BLaER1 treated with 17β-estradiol and CSF1 and Interleukin-3, amounts not matched to agents 10 nM and 100 nM (cell line): ENCODE measurements at regions not wholly inside any gene's neighbourhood (a gene's known extent, or its start where the extent isn't known, plus 50 kb on each side); places are given as distances from the start of the nearest gene placed in this dataset.
A peak's percentile ranks its signal among the peaks of the same experiment; 100 is the strongest.
"Not testable (repeated sequence)": the region's sequence is repeated elsewhere in the genome, so short reads cannot be mapped to it uniquely, and the experiment has no call there.

Source experiments
- H3K27ac ChIP-seq, 11 experiments: shearing (Covaris generic); formaldehyde crosslinking; 2 replicates each; pipeline ENCODE4 v1.8.1; 2022
- H3K27me3 ChIP-seq, 11 experiments: shearing (Covaris generic); formaldehyde crosslinking; 2 replicates each; pipeline ENCODE4 v1.8.1; 2022
- H3K36me3 ChIP-seq, 11 experiments: shearing (Covaris generic); formaldehyde crosslinking; 2 replicates each; pipeline ENCODE4 v1.8.1; 2022
- H3K4me1 ChIP-seq, 10 experiments: shearing (Covaris generic); formaldehyde crosslinking; 2 replicates each; pipeline ENCODE4 v1.8.1; 2022
- H3K4me2 ChIP-seq, 11 experiments: shearing (Covaris generic); formaldehyde crosslinking; 2 replicates each; pipeline ENCODE4 v1.8.1; 2022
- H3K4me3 ChIP-seq, 10 experiments: shearing (Covaris generic); formaldehyde crosslinking; 2 replicates each; pipeline ENCODE4 v1.8.1; 2022
- H3K9ac ChIP-seq, 11 experiments: shearing (Covaris generic); formaldehyde crosslinking; 2 replicates each; pipeline ENCODE4 v1.8.1; 2022
- H3K9me3 ChIP-seq, 11 experiments: shearing (Covaris generic); formaldehyde crosslinking; replicated peaks in 1 of 11; 2 replicates each; pipeline ENCODE4 v1.8.1; 2022
- H4K20me1 ChIP-seq, 11 experiments: shearing (Covaris generic); formaldehyde crosslinking; 2 replicates each; pipeline ENCODE4 v1.8.1; 2022
- Cebpa-rat ChIP-seq, 11 experiments: shearing (Covaris generic); IDR thresholded peaks; 2 replicates each; pipeline ENCODE4 v1.8.1; 2022

DNA sequence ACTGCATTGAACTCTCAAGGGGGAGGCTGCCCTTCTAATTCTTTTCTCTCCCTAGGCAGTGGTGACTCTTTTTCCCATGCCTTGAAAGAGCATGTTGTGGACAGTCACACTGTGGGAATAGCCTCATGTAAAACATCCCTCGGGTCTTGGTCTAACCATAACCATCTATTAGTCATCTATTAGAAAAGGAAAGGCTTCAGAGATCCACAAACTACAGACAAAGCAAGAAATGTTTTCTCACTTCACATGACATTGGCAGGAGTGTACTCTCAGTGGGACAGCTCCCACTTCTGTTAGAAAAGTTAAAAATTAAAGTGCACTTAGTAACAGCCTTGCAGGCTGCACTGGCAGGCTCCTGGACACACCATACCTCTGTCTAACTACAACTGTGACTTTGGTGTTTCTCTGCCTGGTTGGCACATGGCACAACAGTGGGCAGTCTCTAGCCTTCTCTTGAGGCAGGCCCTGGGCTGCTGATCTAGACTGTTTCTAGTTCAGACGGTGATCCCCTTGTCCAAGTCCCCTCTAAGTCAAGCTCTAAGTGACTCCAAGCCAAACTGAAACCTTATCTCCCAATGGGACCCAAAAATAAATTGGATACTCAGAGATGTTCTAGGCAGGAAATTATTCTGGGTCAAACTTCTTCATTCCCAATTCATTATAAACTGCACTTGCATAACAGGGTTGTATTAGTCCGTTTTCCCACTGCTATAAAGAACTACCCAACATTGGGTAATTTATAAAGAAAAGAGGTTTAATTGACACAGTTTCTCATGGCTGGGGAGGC is 57.9 kb upstream of the ITGB1 start:
- Histone ChIP-seq H3K36me3 (no peaks in the 10 kb centered on the region), H4K20me1 (no peaks in the 10 kb centered on the region), H3K9ac (no peak overlapping the region), H3K9me3 (peaks cover 0 to 5% (median 0%) of the 10 kb centered on the region in 11 experiments; a peak in 1 of 22 replicates), H3K27ac (no peak overlapping the region), H3K4me1 (no peaks in the 10 kb centered on the region), H3K4me3 (no peak overlapping the region), H3K27me3 (no peaks in the 10 kb centered on the region), H3K4me2 (no peak overlapping the region)
- TF ChIP-seq Cebpa-rat (IDR thresholded peaks at IDR 0.05): no peak

DNA sequence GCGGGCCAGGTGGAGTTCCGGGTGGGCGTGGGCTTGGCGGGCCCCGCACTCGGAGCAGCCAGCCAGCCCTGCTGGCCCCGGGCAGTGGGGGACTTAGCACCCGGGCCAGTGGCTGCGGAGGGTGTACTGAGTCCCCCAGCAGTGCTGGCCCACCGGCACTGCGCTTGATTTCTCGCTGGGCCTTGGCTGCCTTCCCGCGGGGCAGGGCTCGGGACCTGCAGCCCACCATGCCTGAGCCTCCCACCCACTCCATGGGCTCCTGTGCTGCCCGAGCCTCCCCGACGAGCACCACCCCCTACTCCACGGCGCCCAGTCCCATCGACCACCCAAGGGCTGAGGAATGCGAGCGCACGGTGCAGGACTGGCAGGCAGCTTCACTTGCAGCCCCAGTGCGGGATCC is 55.3 kb upstream of the ITGB1 start:
- not testable (repeated sequence) for H3K4me1 ChIP-seq, H3K4me3 ChIP-seq, H3K9me3 ChIP-seq, H3K9ac ChIP-seq, H3K36me3 ChIP-seq, H3K27ac ChIP-seq, H4K20me1 ChIP-seq, H3K4me2 ChIP-seq
- H3K27me3 ChIP-seq: peaks cover 0 to 14% (median 0%) of the 10 kb centered on the region in 11 experiments; a peak in 4 of 22 replicates

DNA sequence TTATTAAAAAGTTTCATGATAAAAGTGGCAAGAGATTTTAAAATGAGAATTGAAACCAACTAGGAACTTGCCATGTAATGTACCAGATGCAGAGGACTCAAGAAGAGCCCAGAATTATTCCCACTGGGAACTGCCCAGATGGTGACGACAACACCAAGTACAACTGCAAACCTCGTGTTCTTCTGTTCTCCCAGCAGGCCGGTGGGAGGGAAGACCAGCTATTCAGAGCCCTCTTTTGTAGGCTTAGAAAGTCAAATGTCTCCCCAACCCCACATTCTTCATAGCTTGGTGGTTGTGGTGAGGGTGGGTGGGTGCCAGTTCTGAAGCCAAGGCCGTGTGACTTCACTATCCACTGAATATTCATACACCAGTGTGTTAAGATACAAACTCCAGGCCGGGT is 54.3 kb upstream of the ITGB1 start:
- Histone ChIP-seq H3K27me3 (peaks cover 0 to 14% (median 0%) of the 10 kb centered on the region in 11 experiments; a peak in 4 of 22 replicates), H3K4me2 (no peak overlapping the region), H3K27ac (no peak overlapping the region), H3K36me3 (no peaks in the 10 kb centered on the region), H3K9ac (no peak overlapping the region), H3K4me3 (no peak overlapping the region), H3K4me1 (peaks cover 0 to 4% (median 0%) of the 10 kb centered on the region in 10 experiments; a peak in 2 of 20 replicates), H3K9me3 (peaks cover 0 to 5% (median 0%) of the 10 kb centered on the region in 11 experiments; a peak in 1 of 22 replicates), H4K20me1 (no peaks in the 10 kb centered on the region)
- no peak for TF ChIP-seq Cebpa-rat (IDR thresholded peaks at IDR 0.05)

DNA sequence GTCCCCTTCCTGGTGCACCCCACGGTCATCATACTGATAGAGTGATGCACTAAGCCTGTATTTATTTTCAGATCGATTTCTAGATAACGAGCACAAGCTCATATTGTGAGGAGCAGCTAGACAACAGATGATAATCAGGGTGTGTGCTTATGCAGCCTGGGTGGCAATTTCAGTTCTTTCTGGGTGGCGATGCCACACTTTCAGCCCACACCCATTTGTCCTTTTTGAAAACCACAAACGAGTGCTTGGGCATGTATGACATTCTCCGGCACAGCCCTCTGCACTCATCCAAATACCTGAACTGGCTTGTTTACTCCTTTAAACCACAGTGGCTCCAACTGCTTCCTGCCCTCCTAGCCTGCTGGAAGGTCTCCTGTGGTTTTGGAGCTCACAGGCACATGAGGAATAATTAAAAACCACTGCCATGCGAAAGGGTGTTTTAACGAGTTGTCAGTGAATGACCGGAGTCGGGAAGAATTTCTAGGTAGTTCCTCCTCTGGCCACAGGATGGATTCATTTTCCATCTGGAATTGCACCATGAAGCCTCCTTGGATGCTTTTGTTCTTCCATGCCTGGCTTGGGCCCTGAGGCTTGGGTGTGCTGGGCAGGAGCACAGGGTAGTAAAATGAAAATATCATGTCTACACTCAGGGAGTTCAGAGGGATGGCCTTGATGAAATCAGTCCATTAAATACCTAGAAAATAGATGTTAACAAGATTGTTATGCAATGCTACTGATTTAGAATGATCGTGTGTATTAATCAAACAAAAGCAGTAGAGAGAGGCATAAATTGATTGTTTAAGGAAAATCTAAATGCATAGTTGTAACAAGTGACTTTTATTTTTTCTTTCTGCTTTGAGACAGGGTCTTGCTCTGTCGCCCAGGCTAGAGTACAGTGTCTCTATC is 52.4 kb upstream of the ITGB1 start:
- no peak for TF ChIP-seq Cebpa-rat (IDR thresholded peaks at IDR 0.05)
- H4K20me1 ChIP-seq: no peaks in the 10 kb centered on the region
- peaks cover 12 to 23% (median 13%) of the 10 kb centered on the region in 10 experiments for H3K4me1 ChIP-seq
- no peak overlapping the region for H3K4me3 ChIP-seq
- peak overlapping the region in 1 of 11 experiments; percentile 55; a peak in 1 of 22 replicates for H3K9ac ChIP-seq
- peaks cover 0 to 5% (median 0%) of the 10 kb centered on the region in 11 experiments; a peak in 1 of 22 replicates for H3K9me3 ChIP-seq
- no peak overlapping the region for H3K27ac ChIP-seq
- H3K36me3 ChIP-seq: no peaks in the 10 kb centered on the region
- peaks cover 0 to 26% (median 14%) of the 10 kb centered on the region in 11 experiments; a peak in 16 of 22 replicates for H3K27me3 ChIP-seq
- H3K4me2 ChIP-seq: no peak overlapping the region

DNA sequence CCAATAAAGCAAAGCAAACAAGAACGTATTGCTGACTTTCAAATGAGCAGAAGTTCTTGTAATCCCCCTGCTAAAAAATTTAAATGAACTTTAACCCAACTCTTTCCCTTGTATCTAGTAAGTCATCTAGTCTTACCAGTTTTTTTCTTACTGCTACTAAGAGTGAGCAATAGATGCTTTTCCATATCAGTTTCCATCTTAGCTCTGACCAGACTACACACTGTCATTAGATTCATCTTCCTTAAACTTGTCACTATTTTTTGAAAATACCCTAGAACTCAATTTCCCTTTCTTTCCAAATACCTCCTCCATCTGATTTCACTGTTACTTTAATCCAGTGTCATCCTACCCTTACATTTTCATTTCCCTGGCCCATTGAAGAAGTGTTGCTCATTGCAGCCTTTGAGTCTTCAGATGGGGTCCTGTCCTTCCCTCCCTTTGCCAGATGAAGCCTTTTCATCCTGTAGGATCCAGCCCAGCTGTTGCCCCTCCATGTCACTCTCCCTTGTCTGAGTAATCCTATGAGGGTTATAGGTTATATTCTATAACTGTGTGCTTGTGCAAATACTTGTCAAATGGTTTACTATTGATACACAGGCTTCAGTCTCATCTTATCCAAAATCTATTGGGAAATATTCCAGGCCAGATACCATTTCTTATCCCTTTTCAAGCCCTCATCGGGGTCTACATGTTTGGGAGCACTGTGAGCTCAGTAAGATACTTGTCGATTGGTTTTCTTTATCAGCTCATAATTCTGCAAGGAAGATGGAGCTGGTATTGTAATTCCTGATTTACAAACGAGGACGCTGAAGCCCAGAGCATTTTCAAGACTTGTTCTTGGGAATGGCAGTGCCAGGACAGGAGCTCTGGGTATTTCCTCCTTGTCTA is 51.5 kb upstream of the ITGB1 start:
- TF ChIP-seq Cebpa-rat (IDR thresholded peaks at IDR 0.05): no peak
- H3K27ac ChIP-seq: no peak overlapping the region
- no peak overlapping the region for H3K4me2 ChIP-seq
- peaks cover 14 to 31% (median 19%) of the 10 kb centered on the region in 10 experiments for H3K4me1 ChIP-seq
- no peaks in the 10 kb centered on the region for H3K36me3 ChIP-seq
- H4K20me1 ChIP-seq: no peaks in the 10 kb centered on the region
- H3K9me3 ChIP-seq: peaks cover 0 to 5% (median 0%) of the 10 kb centered on the region in 11 experiments; a peak in 1 of 22 replicates
- peaks cover 0 to 28% (median 17%) of the 10 kb centered on the region in 11 experiments; a peak in 16 of 22 replicates for H3K27me3 ChIP-seq
- H3K4me3 ChIP-seq: no peak overlapping the region
- H3K9ac ChIP-seq: 0 out of 22 replicates have a peak overlapping the region, but pooled peaks of 1 of the 11 experiments have one; percentile 55

DNA sequence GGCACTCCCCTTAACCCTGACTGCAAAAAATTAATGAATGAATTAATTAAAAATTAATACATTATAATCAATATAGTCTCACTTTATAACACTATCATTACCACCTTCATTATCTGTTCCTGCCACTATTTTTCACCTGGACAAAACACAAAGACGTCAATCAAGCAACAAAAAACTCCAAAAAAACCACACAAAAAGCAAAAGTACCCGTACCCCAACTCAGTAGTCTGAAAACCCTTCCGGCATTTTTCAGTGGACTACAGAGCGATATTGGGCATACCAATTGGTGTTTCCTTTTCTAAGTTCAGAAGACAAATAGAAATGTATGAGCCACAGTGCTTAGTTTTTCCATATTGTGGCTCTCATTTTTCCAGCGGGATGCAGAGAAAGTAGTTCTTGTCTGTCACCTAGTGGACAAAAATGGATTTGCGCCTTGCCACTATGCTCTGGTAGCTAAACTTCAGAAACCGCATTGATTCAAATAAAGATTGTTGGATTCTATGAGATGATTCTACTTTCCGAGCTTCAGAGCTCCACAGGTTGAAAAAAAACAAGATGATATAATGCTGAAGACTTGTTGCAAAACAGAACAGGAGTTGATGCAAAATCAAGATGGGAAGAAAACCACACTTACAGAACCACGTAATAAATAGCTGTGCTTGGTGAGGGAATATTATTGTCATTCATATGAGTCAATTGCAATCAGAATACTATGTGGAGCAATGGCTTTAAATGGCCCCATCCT is 50.6 kb upstream of the ITGB1 start:
- Histone ChIP-seq H4K20me1 (no peaks in the 10 kb centered on the region), H3K9ac (no peak overlapping the region), H3K4me1 (peaks cover 14 to 34% (median 19%) of the 10 kb centered on the region in 10 experiments), H3K9me3 (no peaks in the 10 kb centered on the region), H3K27me3 (peaks cover 0 to 28% (median 17%) of the 10 kb centered on the region in 11 experiments; a peak in 16 of 22 replicates), H3K36me3 (no peaks in the 10 kb centered on the region), H3K27ac (no peak overlapping the region), H3K4me2 (peak overlapping the region in 4 of 11 experiments; percentile 2 to 51 (median 33); a peak in 6 of 22 replicates), H3K4me3 (no peak overlapping the region)
- TF ChIP-seq Cebpa-rat (IDR thresholded peaks at IDR 0.05): no peak

DNA sequence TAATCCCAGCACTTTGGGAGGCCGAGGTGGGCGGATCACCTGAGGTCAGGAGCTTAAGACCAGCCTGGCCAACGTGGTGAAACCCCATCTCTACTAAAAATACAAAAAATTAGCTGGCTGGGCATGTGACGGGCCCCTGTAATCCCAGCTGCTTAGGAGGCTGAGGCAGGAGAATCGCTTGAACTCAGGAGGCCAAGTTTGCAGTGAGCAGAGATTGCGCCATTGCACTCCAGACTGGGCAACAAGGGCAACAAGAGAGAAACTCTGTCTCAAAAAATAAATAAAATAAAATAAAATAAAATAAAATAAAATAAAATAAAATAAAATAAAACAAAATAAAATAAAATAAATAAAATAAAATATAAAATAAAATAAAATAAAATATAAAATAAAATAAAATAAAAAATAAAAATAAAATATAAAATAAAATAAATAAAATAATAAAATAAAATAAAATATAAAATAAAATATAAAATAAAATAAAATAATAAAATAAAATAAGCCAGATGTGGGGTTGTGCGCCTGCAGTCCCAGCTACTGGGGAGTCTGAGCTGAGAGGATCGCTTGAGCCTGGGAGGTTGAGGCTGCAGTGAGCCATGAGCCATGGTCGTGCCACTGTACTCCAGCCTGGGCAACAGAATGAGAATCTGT is 49.8 kb upstream of the ITGB1 start:
- not testable (repeated sequence) for H3K36me3 ChIP-seq, H3K27ac ChIP-seq, H4K20me1 ChIP-seq, H3K9me3 ChIP-seq, H3K4me3 ChIP-seq, H3K9ac ChIP-seq
- Histone ChIP-seq H3K27me3 (peaks cover 0 to 28% (median 17%) of the 10 kb centered on the region in 11 experiments; a peak in 16 of 22 replicates), H3K4me2 (peak overlapping the region in 1 of 11 experiments; percentile 97; a peak in 1 of 22 replicates), H3K4me1 (peaks cover 14 to 34% (median 19%) of the 10 kb centered on the region in 10 experiments)
